Stomach (tissue), 8 donors: ENCODE measurements at regions not wholly inside any gene's neighbourhood (a gene's known extent, or its start where the extent isn't known, plus 50 kb on each side); places are given as distances from the start of the nearest gene placed in this dataset.

ENCODE experiments used
- DNase-seq, 2 donors: peaks; one replicate each; pipeline versions ENCODE4 v3.0.0 to v3.0.0-alpha.2; 2013 to 2019
- H3K27ac ChIP-seq, 5 donors: fragments of 200-600 bp in 4 of 5; sonication (generic) in 4 of 5; one replicate each; pipeline ENCODE4 v1.5.1; 2013 to 2019; ENCODE audit warnings: mild to moderate bottlenecking in 1 of 5, moderate library complexity in 1 of 5
- H3K27me3 ChIP-seq, 3 donors: fragments of 200-600 bp; sonication (generic); one replicate each; pipeline ENCODE4 v1.5.1; 2017 to 2019; ENCODE audit warnings: mixed run types in 1 of 3
- H3K36me3 ChIP-seq, 4 donors: fragments of 200-600 bp; sonication (generic); 1 replicate in 3 of 4; 2 replicates in 1 of 4; pipeline ENCODE4 v1.5.1; 2016 to 2019
- H3K4me1 ChIP-seq, 4 donors: fragments of 200-600 bp; sonication (generic); one replicate each; pipeline ENCODE4 v1.5.1; 2016 to 2019
- H3K4me3 ChIP-seq, 4 donors: fragments of 200-600 bp; sonication (generic) in 3 of 4; one replicate each; pipeline ENCODE4 v1.5.1; 2016 to 2019; ENCODE audit warnings: mild to moderate bottlenecking in 1 of 4
- H3K9me3 ChIP-seq, 4 donors: fragments of 200-600 bp; sonication (generic); one replicate each; pipeline ENCODE4 v1.5.1; 2016 to 2019
- EP300 ChIP-seq: sonication (generic); formaldehyde crosslinking; IDR thresholded peaks from one replicate; pipeline ENCODE4 v1.6.1; 2017; ENCODE audit warnings: antibody characterized with exemption
- POLR2A ChIP-seq, 4 donors: fragments of 450-650 bp; IDR thresholded peaks; one replicate each; pipeline ENCODE4 v1.6.1; 2016; ENCODE audit warnings: antibody characterized with exemption in 4 of 4, control low read depth in 2 of 4, mild to moderate bottlenecking in 1 of 4, moderate library complexity in 1 of 4
- POLR2AphosphoS5 ChIP-seq, 3 donors: sonication (generic); formaldehyde crosslinking; IDR thresholded peaks; one replicate each; pipeline ENCODE4 v1.6.1; 2016; ENCODE audit warnings: antibody characterized with exemption in 3 of 3
- WGBS, 5 donors: extraction: QIAGEN DNeasy Blood & Tissue Kit in 3 of 5; methylation state at CpG; one replicate each; pipeline versions ENCODE4 v1.1.5 to v1.1.7; 2013 to 2018; 5-methylcytosine and 5-hydroxymethylcytosine counted together
- intact Hi-C: fragments of 100-400 bp; cut with DNase I; formaldehyde crosslinking; loops from one replicate; pipeline ENCODE4 v1.15.1; 2023; ENCODE audit warnings: low total_unique reads
- TF ChIP-seq, protein P1 (sequence below), 7 experiments: fragments of 450-650 bp in 4 of 7; fragments of 200-600 bp in 3 of 7; sonication (generic) in 3 of 7; IDR thresholded peaks; one replicate each; pipeline ENCODE4 v1.5.1; 2016 to 2019; ENCODE audit warnings: antibody characterized with exemption in 7 of 7, control low read depth in 2 of 7, mild to moderate bottlenecking in 1 of 7
- donor health status: healthy with polysubstance abuse.
- donor health status: Bipolar disorder and iron deficiency.
- donor health status: healthy.

DNA sequence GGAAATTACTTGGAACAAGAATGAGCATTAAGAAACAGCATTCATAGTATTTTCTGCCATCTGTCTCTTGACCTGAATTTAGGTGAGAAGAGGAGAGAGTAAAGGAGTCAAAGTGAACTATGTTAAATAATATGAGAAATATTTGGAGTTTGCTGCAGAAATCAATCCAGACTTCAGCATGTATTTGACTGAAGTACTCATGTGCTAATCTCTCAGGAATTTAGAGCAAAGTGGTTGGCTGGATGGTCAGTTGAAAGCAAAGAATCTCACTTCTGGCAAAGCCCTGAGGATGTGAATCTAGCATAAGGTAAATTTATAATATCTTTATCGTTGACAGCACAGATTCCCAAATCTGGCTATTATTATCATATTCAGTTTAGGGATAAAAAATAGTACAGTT, 394.3 kb downstream of the PCDH17 start:
- Histone ChIP-seq H3K4me1 (no peaks in the 10 kb centered on the region), H3K4me3 (no peak overlapping the region), H3K9me3 (no peaks in the 10 kb centered on the region), H3K27ac (no peak overlapping the region), H3K36me3 (no peaks in the 10 kb centered on the region), H3K27me3 (no peaks in the 10 kb centered on the region)
- 59 to 79% (median 74%) methylated on average over 1 of the region's 1 CpG for WGBS, 5 donors
- intact Hi-C loops = no loop called here
- no peak for DNase-seq
- TF ChIP-seq POLR2A (IDR thresholded peaks at IDR 0.05) (no peak), EP300 (no peak), POLR2AphosphoS5 (IDR thresholded peaks at IDR 0.05) (no peak)
- TF ChIP-seq, protein P1, sequence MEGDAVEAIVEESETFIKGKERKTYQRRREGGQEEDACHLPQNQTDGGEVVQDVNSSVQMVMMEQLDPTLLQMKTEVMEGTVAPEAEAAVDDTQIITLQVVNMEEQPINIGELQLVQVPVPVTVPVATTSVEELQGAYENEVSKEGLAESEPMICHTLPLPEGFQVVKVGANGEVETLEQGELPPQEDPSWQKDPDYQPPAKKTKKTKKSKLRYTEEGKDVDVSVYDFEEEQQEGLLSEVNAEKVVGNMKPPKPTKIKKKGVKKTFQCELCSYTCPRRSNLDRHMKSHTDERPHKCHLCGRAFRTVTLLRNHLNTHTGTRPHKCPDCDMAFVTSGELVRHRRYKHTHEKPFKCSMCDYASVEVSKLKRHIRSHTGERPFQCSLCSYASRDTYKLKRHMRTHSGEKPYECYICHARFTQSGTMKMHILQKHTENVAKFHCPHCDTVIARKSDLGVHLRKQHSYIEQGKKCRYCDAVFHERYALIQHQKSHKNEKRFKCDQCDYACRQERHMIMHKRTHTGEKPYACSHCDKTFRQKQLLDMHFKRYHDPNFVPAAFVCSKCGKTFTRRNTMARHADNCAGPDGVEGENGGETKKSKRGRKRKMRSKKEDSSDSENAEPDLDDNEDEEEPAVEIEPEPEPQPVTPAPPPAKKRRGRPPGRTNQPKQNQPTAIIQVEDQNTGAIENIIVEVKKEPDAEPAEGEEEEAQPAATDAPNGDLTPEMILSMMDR (IDR thresholded peaks at IDR 0.05) = no peak

DNA sequence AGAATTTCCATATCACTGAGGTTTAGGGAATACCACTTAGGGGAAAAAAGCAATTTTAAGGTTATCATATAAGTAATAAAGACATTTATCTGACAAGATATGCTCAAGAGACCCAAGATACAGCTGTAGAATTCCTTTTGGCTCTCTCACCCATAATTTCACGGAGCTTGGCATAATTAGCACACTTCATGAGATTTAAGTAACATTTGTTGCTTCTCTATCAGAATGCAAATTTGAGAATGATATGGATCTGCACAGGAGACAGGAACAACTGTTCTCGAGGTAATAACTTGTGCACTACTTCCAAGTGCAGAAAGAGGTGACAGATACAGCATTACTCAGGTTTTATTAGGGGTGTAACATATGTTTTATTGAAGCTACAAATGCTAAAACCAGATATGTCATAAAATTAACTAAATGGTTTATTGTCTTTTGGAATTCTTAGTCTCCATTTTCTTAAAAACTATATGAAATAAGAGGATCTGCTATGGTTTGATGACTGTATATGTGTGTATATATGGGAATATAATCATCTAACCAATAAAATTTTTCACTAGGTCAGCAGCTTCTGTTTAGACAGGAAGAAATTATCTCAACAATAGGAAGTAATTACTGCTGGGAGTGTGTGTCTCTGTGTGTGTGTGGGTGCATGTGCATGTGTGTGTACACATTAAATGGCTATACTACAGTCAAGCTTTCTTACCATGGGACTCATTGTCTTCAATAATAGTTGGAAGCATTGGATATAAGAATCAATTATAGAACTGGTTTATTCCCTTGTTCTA, 401.3 kb downstream of the PCDH17 start:
- Histone ChIP-seq H3K27me3 (no peaks in the 10 kb centered on the region), H3K4me3 (no peak overlapping the region), H3K27ac (no peak overlapping the region), H3K36me3 (no peaks in the 10 kb centered on the region), H3K4me1 (no peaks in the 10 kb centered on the region), H3K9me3 (no peaks in the 10 kb centered on the region)
- TF ChIP-seq, protein P1 (IDR thresholded peaks at IDR 0.05) = no peak
- no peak for TF ChIP-seq EP300
- TF ChIP-seq POLR2AphosphoS5 (IDR thresholded peaks at IDR 0.05) = no peak
- TF ChIP-seq POLR2A (IDR thresholded peaks at IDR 0.05) = no peak
- no peak for DNase-seq
- intact Hi-C loops = no loop called here
- 23 to 56% (median 29%) methylated on average over 2 of the region's 2 CpGs for whole genome bisulfite sequencing, 5 donors

DNA sequence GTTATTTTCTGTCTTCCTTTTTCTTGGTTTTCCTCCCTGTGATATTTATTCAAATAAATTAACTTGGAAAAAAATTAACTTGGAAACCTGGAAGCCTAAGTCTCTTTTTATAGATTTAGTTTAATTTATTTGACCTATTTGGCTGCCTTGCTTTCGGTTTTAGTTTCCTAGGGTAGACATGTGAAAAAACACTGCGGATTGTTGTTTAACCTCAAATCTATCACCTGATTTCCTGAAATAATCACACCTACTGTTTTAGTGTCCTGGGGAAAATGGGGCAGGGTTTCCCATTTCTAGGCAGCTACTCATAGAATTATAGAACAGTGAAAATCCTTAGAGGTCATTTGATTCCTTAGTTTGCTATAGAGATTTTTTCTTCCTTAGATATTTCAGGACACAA, 412.4 kb downstream of the PCDH17 start:
- H3K27me3 ChIP-seq = no peaks in the 10 kb centered on the region
- intact Hi-C loops = no loop called here
- H3K4me1 ChIP-seq = no peaks in the 10 kb centered on the region
- no peaks in the 10 kb centered on the region for H3K9me3 ChIP-seq
- H3K27ac ChIP-seq = no peak overlapping the region
- WGBS, 5 donors = 65 to 75% (median 73%) methylated on average over 2 of the region's 2 CpGs
- no peak overlapping the region for H3K4me3 ChIP-seq
- no peaks in the 10 kb centered on the region for H3K36me3 ChIP-seq
- TF ChIP-seq, protein P1 (IDR thresholded peaks at IDR 0.05) = no peak
- no peak for TF ChIP-seq POLR2AphosphoS5 (IDR thresholded peaks at IDR 0.05)
- TF ChIP-seq POLR2A (IDR thresholded peaks at IDR 0.05) = no peak
- TF ChIP-seq EP300 = no peak
- no peak for DNase-seq

DNA sequence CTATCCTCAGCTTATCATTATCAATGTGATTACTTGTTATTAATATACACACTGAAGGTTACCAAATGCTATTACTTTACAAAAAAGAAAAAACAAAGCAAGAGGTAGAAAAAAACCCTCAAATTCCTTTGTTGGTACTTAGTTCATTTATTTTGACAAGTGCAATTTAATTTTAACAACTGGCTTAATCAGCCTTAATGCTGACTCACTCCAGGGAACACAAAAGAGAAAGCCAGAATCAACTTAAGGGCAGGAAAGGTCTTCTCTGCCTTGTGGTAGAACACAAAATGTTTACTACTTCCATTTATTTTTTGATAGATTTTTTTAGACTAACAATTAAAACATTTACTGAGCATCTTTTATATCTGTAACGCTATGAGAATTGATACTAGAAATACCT, 417.1 kb downstream of the PCDH17 start:
- WGBS, 5 donors = 66 to 90% (median 79%) methylated on average over 1 of the region's 1 CpG
- Histone ChIP-seq H3K36me3 (no peaks in the 10 kb centered on the region), H3K27me3 (no peaks in the 10 kb centered on the region), H3K9me3 (no peaks in the 10 kb centered on the region), H3K4me1 (no peaks in the 10 kb centered on the region), H3K27ac (no peak overlapping the region), H3K4me3 (no peak overlapping the region)
- DNase-seq = no peak
- intact Hi-C loops = no loop called here
- TF ChIP-seq POLR2AphosphoS5 (IDR thresholded peaks at IDR 0.05) (no peak), EP300 (no peak), POLR2A (IDR thresholded peaks at IDR 0.05) (no peak)
- TF ChIP-seq, protein P1 (IDR thresholded peaks at IDR 0.05) = no peak
